WTC11 (cell line): ENCODE measurements at regions not wholly inside any gene's neighbourhood (a gene's known extent, or its start where the extent isn't known, plus 50 kb on each side); places are given as distances from the start of the nearest gene placed in this dataset.

ENCODE experiments used
- ATAC-seq: fragments of 200-7000 bp; cut with Tn5 transposase; 2 replicates; pipeline ENCODE4 v1.10.0; 2021; ENCODE audit warnings: mild to moderate bottlenecking, moderate library complexity
- CTCF ChIA-PET: fragments of 300-600 bp; sonication (Branson Sonifier 250); formaldehyde crosslinking; loops from one replicate; lab custom pipeline; 2021; ENCODE audit warnings: antibody characterized with exemption; lab: Charles Lee
- POLR2A ChIA-PET: fragments of 350-600 bp; sonication (Branson Sonifier 250); formaldehyde crosslinking; loops from one replicate; lab custom pipeline; 2021; ENCODE audit warnings: antibody characterized with exemption; lab: Charles Lee
- DNase-seq: peaks from one replicate; pipeline ENCODE4 v3.0.0; 2021; ENCODE audit warnings: low spot score
- H3K27ac Mint-ChIP-seq: 2 replicates; pipeline ENCODE4 v1.8.0; 2021; ENCODE audit warnings: mixed read lengths
- H3K27me3 Mint-ChIP-seq: 2 replicates; pipeline ENCODE4 v1.8.0; 2021; ENCODE audit warnings: low read depth, mild to moderate bottlenecking, moderate library complexity, mixed read lengths
- H3K36me3 Mint-ChIP-seq: 2 replicates; pipeline ENCODE4 v1.8.0; 2021; ENCODE audit warnings: mixed read lengths
- H3K4me1 Mint-ChIP-seq: 2 replicates; pipeline ENCODE4 v1.8.0; 2022; ENCODE audit warnings: mixed read lengths
- H3K4me3 Mint-ChIP-seq: 2 replicates; pipeline ENCODE4 v1.8.0; 2021; ENCODE audit warnings: mild to moderate bottlenecking, moderate library complexity, mixed read lengths
- H3K9me3 Mint-ChIP-seq: 2 replicates; pipeline ENCODE4 v1.8.0; 2021; ENCODE audit warnings: mixed read lengths
- ATF1 ChIP-seq: sonication (generic); formaldehyde crosslinking; IDR thresholded peaks from 2 replicates; pipeline ENCODE4 v1.8.1; 2023; ENCODE audit warnings: mild to moderate bottlenecking, moderate library complexity, missing genetic modification reagents
- CBFB ChIP-seq: sonication (generic); formaldehyde crosslinking; IDR thresholded peaks from 2 replicates; pipeline ENCODE4 v1.8.1; 2022; ENCODE audit warnings: mild to moderate bottlenecking, low read depth, missing genetic modification reagents
- CREB1 ChIP-seq: sonication (generic); formaldehyde crosslinking; IDR thresholded peaks from 2 replicates; pipeline ENCODE4 v1.8.0; 2023; ENCODE audit warnings: mild to moderate bottlenecking, missing genetic modification reagents
- FOXJ3 ChIP-seq: sonication (generic); formaldehyde crosslinking; IDR thresholded peaks from 2 replicates; pipeline ENCODE4 v1.9.0; 2021; ENCODE audit warnings: missing genetic modification reagents, mild to moderate bottlenecking, borderline replicate concordance
- FOXK1 ChIP-seq: sonication (generic); formaldehyde crosslinking; IDR thresholded peaks from 2 replicates; pipeline ENCODE4 v1.8.0; 2022; ENCODE audit warnings: mild to moderate bottlenecking, moderate library complexity, missing genetic modification reagents
- MAX ChIP-seq: sonication (generic); formaldehyde crosslinking; IDR thresholded peaks from 2 replicates; pipeline ENCODE4 v1.8.0; 2022; ENCODE audit warnings: mild to moderate bottlenecking, missing genetic modification reagents
- MXD4 ChIP-seq: fragments of 250-450 bp; sonication (Bioruptor Pico); IDR thresholded peaks from 2 replicates; pipeline ENCODE4 v1.8.0; 2021; ENCODE audit warnings: mild to moderate bottlenecking, moderate library complexity, borderline replicate concordance
- MYBL2 ChIP-seq: sonication (generic); formaldehyde crosslinking; IDR thresholded peaks from 2 replicates; pipeline ENCODE4 v1.8.1; 2023; ENCODE audit warnings: mild to moderate bottlenecking, moderate library complexity, missing genetic modification reagents
- NR3C1 ChIP-seq: sonication (generic); formaldehyde crosslinking; conservative IDR thresholded peaks from 2 replicates; pipeline ENCODE4 v1.8.1; 2023; ENCODE audit warnings: low read depth, mild to moderate bottlenecking, missing genetic modification reagents
- PREB ChIP-seq: sonication (generic); formaldehyde crosslinking; IDR thresholded peaks from 2 replicates; pipeline ENCODE4 v1.8.1; 2022; ENCODE audit warnings: mild to moderate bottlenecking, missing genetic modification reagents, moderate library complexity, borderline replicate concordance
- PRRX2 ChIP-seq: fragments of 250-450 bp; sonication (Bioruptor Pico); IDR thresholded peaks from 2 replicates; pipeline ENCODE4 v1.8.0; 2021; ENCODE audit warnings: mild to moderate bottlenecking
- RELA ChIP-seq: sonication (generic); formaldehyde crosslinking; IDR thresholded peaks from 2 replicates; pipeline ENCODE4 v1.8.1; 2022; ENCODE audit warnings: missing genetic modification reagents, mild to moderate bottlenecking, borderline replicate concordance
- SMAD3 ChIP-seq: sonication (generic); formaldehyde crosslinking; IDR thresholded peaks from 2 replicates; pipeline ENCODE4 v1.8.0; 2022; ENCODE audit warnings: missing genetic modification reagents, mild to moderate bottlenecking, borderline replicate concordance
- TEAD4 ChIP-seq: sonication (generic); formaldehyde crosslinking; IDR thresholded peaks from 2 replicates; pipeline ENCODE4 v1.8.0; 2022; ENCODE audit warnings: mild to moderate bottlenecking, missing genetic modification reagents
- TP53 ChIP-seq: sonication (generic); formaldehyde crosslinking; IDR thresholded peaks from 2 replicates; pipeline ENCODE4 v1.8.1; 2023; ENCODE audit warnings: mild to moderate bottlenecking, missing genetic modification reagents
- USF1 ChIP-seq: sonication (generic); formaldehyde crosslinking; IDR thresholded peaks from 2 replicates; pipeline ENCODE4 v1.8.0; 2022; ENCODE audit warnings: mild to moderate bottlenecking, missing genetic modification reagents
- ZNF138 ChIP-seq: sonication (generic); formaldehyde crosslinking; conservative IDR thresholded peaks from 2 replicates; pipeline ENCODE4 v1.8.1; 2022; ENCODE audit warnings: mild to moderate bottlenecking, moderate library complexity, missing genetic modification reagents
- ZNF263 ChIP-seq: sonication (generic); formaldehyde crosslinking; IDR thresholded peaks from 2 replicates; pipeline ENCODE4 v1.8.1; 2022; ENCODE audit warnings: low read depth, mild to moderate bottlenecking, moderate library complexity, missing genetic modification reagents
- ZNF416 ChIP-seq: fragments of 250-450 bp; sonication (Bioruptor Pico); IDR thresholded peaks from 2 replicates; pipeline ENCODE4 v1.9.0; 2021; ENCODE audit warnings: mild to moderate bottlenecking, inconsistent platforms
- ZNF671 ChIP-seq: fragments of 250-450 bp; sonication (Bioruptor Pico); IDR thresholded peaks from 2 replicates; pipeline ENCODE4 v1.8.0; 2021; ENCODE audit warnings: mild to moderate bottlenecking
- TF ChIP-seq, protein P1 (sequence below): fragments of 250-450 bp; sonication (Bioruptor Pico); IDR thresholded peaks from 2 replicates; pipeline ENCODE4 v1.9.0; 2021; ENCODE audit warnings: mild to moderate bottlenecking, borderline replicate concordance
- TF ChIP-seq, protein P2 (sequence below): sonication (generic); formaldehyde crosslinking; IDR thresholded peaks from 2 replicates; pipeline ENCODE4 v1.8.0; 2023; ENCODE audit warnings: mild to moderate bottlenecking, missing genetic modification reagents

DNA sequence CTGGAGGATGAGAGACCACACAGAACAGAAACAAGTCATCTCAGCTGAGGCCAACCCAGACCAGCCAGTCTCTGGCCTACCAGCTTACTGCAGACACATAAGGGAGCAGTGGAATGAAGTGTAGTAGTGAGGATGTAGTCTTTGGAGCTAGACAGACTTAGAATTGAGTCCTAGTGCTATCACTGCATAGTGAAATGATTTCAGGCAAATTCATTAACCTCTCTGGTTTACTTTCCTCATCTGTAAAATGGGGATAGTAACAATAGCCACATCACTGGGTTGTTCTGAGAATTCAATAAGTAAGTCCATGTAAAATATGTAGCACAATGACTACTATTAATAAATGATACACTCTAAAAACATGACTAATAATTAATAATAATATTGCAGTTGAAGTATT, 383.8 kb downstream of the DLEU7 start (continued):
- TF ChIP-seq, protein P1, sequence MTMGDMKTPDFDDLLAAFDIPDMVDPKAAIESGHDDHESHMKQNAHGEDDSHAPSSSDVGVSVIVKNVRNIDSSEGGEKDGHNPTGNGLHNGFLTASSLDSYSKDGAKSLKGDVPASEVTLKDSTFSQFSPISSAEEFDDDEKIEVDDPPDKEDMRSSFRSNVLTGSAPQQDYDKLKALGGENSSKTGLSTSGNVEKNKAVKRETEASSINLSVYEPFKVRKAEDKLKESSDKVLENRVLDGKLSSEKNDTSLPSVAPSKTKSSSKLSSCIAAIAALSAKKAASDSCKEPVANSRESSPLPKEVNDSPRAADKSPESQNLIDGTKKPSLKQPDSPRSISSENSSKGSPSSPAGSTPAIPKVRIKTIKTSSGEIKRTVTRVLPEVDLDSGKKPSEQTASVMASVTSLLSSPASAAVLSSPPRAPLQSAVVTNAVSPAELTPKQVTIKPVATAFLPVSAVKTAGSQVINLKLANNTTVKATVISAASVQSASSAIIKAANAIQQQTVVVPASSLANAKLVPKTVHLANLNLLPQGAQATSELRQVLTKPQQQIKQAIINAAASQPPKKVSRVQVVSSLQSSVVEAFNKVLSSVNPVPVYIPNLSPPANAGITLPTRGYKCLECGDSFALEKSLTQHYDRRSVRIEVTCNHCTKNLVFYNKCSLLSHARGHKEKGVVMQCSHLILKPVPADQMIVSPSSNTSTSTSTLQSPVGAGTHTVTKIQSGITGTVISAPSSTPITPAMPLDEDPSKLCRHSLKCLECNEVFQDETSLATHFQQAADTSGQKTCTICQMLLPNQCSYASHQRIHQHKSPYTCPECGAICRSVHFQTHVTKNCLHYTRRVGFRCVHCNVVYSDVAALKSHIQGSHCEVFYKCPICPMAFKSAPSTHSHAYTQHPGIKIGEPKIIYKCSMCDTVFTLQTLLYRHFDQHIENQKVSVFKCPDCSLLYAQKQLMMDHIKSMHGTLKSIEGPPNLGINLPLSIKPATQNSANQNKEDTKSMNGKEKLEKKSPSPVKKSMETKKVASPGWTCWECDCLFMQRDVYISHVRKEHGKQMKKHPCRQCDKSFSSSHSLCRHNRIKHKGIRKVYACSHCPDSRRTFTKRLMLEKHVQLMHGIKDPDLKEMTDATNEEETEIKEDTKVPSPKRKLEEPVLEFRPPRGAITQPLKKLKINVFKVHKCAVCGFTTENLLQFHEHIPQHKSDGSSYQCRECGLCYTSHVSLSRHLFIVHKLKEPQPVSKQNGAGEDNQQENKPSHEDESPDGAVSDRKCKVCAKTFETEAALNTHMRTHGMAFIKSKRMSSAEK, result no peak
- TF ChIP-seq FOXJ3, result no peak
- no peak for TF ChIP-seq ATF1 (CRISPR knock-in tag)
- TF ChIP-seq, protein P2, sequence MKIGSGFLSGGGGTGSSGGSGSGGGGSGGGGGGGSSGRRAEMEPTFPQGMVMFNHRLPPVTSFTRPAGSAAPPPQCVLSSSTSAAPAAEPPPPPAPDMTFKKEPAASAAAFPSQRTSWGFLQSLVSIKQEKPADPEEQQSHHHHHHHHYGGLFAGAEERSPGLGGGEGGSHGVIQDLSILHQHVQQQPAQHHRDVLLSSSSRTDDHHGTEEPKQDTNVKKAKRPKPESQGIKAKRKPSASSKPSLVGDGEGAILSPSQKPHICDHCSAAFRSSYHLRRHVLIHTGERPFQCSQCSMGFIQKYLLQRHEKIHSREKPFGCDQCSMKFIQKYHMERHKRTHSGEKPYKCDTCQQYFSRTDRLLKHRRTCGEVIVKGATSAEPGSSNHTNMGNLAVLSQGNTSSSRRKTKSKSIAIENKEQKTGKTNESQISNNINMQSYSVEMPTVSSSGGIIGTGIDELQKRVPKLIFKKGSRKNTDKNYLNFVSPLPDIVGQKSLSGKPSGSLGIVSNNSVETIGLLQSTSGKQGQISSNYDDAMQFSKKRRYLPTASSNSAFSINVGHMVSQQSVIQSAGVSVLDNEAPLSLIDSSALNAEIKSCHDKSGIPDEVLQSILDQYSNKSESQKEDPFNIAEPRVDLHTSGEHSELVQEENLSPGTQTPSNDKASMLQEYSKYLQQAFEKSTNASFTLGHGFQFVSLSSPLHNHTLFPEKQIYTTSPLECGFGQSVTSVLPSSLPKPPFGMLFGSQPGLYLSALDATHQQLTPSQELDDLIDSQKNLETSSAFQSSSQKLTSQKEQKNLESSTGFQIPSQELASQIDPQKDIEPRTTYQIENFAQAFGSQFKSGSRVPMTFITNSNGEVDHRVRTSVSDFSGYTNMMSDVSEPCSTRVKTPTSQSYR, result no peak
- no peak for TF ChIP-seq PREB (CRISPR knock-in tag)
- TF ChIP-seq FOXK1 (CRISPR knock-in tag), result no peak
- TF ChIP-seq TP53 (CRISPR knock-in tag), result no peak
- TF ChIP-seq SMAD3 (CRISPR knock-in tag), result no peak

- CTCF ChIA-PET, result no interaction called here
- H3K4me3 Mint-ChIP-seq, result no peak overlapping the region
- 0 out of 2 replicates have a peak, but pooled peaks cover 3% of the 10 kb centered on the region for H3K4me1 Mint-ChIP-seq
- H3K9me3 Mint-ChIP-seq, result no peaks in the 10 kb centered on the region
- no peaks in the 10 kb centered on the region for H3K36me3 Mint-ChIP-seq
- no peak for DNase-seq
- peak overlapping the region; percentile 6; the same call in 1 of the 2 replicates for H3K27ac Mint-ChIP-seq
- no peaks in the 10 kb centered on the region for H3K27me3 Mint-ChIP-seq
- TF ChIP-seq ZNF263 (no peak), RELA (CRISPR knock-in tag) (no peak), CBFB (CRISPR knock-in tag) (no peak)
- POLR2A ChIA-PET, result no interaction called here
- no peak for ATAC-seq
These were observed 383.1 kb downstream of the DLEU7 start for GRCh38 chr13:50460358-50460757.

DNA sequence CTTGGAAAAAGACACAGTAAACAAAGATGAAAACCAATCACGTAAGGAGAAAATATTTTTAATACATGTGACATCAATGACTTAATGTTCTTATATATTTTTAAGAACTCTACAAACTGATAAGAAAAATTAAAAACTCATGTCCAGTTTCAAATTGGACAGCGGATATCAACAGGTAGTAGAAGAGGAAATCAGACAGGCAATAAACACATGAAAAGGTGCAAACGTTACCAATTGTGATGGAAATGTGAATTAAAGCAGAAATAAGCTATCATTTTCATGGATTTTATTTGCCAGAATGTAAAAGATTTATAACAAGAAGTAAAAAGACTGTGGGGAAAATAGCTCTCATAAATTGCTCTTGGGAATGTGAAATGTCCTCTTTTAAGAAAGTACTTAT, 382.3 kb downstream of the DLEU7 start:
- CTCF ChIA-PET, result no interaction called here
- no peak for ATAC-seq
- no peak for TF ChIP-seq TEAD4 (CRISPR knock-in tag)
- no peak for TF ChIP-seq ZNF671 (CRISPR knock-in tag)
- no peak for TF ChIP-seq MAX (CRISPR knock-in tag)
- no peak for TF ChIP-seq PREB (CRISPR knock-in tag)
- TF ChIP-seq CREB1, result no peak
- no peak for TF ChIP-seq ATF1 (CRISPR knock-in tag)
- TF ChIP-seq ZNF416, result no peak
- no peak for TF ChIP-seq PRRX2 (CRISPR knock-in tag)
- TF ChIP-seq MYBL2, result no peak
- no peak for TF ChIP-seq MXD4 (CRISPR knock-in tag)
- no peak for TF ChIP-seq ZNF138
- no peak for TF ChIP-seq USF1 (CRISPR knock-in tag)
- no peak for TF ChIP-seq NR3C1 (CRISPR knock-in tag)
- TF ChIP-seq, protein P2, result no peak

More for the DNA sequence above, 382.3 kb downstream of the DLEU7 start:
- POLR2A ChIA-PET, result no interaction called here
- no peak for DNase-seq
- H3K9me3 Mint-ChIP-seq, result no peaks in the 10 kb centered on the region
- no peak overlapping the region for H3K27ac Mint-ChIP-seq
- H3K4me3 Mint-ChIP-seq, result no peak overlapping the region
- H3K36me3 Mint-ChIP-seq, result no peaks in the 10 kb centered on the region
- no peaks in the 10 kb centered on the region for H3K27me3 Mint-ChIP-seq
- 0 out of 2 replicates have a peak, but pooled peaks cover 3% of the 10 kb centered on the region for H3K4me1 Mint-ChIP-seq
